Endothelial cell (in vitro differentiated cells): ENCODE measurements at regions not wholly inside any gene's neighbourhood (a gene's known extent, or its start where the extent isn't known, plus 50 kb on each side); places are given as distances from the start of the nearest gene placed in this dataset.

Experiments used
- DNase-seq: peaks from one replicate; pipeline ENCODE4 v3.0.0; 2021; ENCODE audit warnings: low spot score
- H3K27ac Mint-ChIP-seq: one replicate; pipeline ENCODE4 v1.8.0; 2021; ENCODE audit warnings: mixed read lengths, inconsistent platforms; ENCODE audit not compliant: unreplicated experiment
- H3K27me3 Mint-ChIP-seq: one replicate; pipeline ENCODE4 v1.8.0; 2021; ENCODE audit warnings: mild to moderate bottlenecking, moderate library complexity, mixed read lengths, inconsistent platforms; ENCODE audit not compliant: unreplicated experiment
- H3K36me3 Mint-ChIP-seq: one replicate; pipeline ENCODE4 v1.8.0; 2021; ENCODE audit warnings: mild to moderate bottlenecking, low read depth, mixed read lengths, inconsistent platforms; ENCODE audit not compliant: unreplicated experiment
- H3K4me1 Mint-ChIP-seq: one replicate; pipeline ENCODE4 v1.8.0; 2021; ENCODE audit warnings: mild to moderate bottlenecking, mixed read lengths, inconsistent platforms; ENCODE audit not compliant: unreplicated experiment
- H3K4me3 Mint-ChIP-seq: one replicate; pipeline ENCODE4 v1.8.0; 2021; ENCODE audit warnings: mild to moderate bottlenecking, mixed read lengths, inconsistent platforms; ENCODE audit not compliant: unreplicated experiment
- H3K9me3 Mint-ChIP-seq: one replicate; pipeline ENCODE4 v1.8.0; 2021; ENCODE audit warnings: mixed read lengths, inconsistent platforms; ENCODE audit not compliant: unreplicated experiment
- TF ChIP-seq, protein P1 (sequence below): fragments of 200-600 bp; sonication (generic); IDR thresholded peaks from one replicate; pipeline ENCODE4 v1.5.0; 2021; ENCODE audit warnings: antibody characterized with exemption; ENCODE audit not compliant: unreplicated experiment

DNA sequence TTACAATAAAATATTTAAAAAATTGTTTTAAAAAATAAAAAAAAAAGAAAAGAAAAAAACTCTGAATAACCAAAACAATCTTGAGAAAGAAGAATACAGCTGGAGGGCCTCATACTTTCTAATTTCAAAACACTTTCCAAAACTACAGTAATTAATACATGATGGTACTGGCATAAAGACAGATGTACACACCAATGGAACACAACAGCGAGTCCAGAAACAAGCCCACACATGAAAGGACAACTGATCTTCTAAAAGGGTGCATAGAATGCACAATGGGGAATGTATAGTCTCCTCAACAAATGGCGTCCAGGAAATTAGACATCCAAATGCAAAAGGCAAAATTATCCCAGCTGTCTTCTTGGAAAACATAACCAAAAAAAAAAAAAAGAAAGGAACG is 99.6 kb downstream of the LURAP1L start:
- Mint-ChIP-seq H3K9me3 (no peaks in the 10 kb centered on the region), H3K4me1 (peaks cover 10% of the 10 kb centered on the region), H3K27me3 (no peaks in the 10 kb centered on the region), H3K36me3 (no peaks in the 10 kb centered on the region), H3K4me3 (no peak overlapping the region), H3K27ac (no peak overlapping the region)
- TF ChIP-seq, protein P1, sequence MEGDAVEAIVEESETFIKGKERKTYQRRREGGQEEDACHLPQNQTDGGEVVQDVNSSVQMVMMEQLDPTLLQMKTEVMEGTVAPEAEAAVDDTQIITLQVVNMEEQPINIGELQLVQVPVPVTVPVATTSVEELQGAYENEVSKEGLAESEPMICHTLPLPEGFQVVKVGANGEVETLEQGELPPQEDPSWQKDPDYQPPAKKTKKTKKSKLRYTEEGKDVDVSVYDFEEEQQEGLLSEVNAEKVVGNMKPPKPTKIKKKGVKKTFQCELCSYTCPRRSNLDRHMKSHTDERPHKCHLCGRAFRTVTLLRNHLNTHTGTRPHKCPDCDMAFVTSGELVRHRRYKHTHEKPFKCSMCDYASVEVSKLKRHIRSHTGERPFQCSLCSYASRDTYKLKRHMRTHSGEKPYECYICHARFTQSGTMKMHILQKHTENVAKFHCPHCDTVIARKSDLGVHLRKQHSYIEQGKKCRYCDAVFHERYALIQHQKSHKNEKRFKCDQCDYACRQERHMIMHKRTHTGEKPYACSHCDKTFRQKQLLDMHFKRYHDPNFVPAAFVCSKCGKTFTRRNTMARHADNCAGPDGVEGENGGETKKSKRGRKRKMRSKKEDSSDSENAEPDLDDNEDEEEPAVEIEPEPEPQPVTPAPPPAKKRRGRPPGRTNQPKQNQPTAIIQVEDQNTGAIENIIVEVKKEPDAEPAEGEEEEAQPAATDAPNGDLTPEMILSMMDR, result no peak
- no peak for DNase-seq

- H3K4me3 Mint-ChIP-seq, result no peak overlapping the region
- peaks cover 10% of the 10 kb centered on the region for H3K4me1 Mint-ChIP-seq
- no peaks in the 10 kb centered on the region for H3K36me3 Mint-ChIP-seq
- H3K27me3 Mint-ChIP-seq, result no peaks in the 10 kb centered on the region
- no peak for DNase-seq
- H3K9me3 Mint-ChIP-seq, result no peaks in the 10 kb centered on the region
- no peak overlapping the region for H3K27ac Mint-ChIP-seq
- TF ChIP-seq, protein P1, result no peak
Measured at GRCh38 chr9:12875191-12875590, 100.4 kb downstream of the LURAP1L start.

- Mint-ChIP-seq H3K4me1 (peaks cover 13% of the 10 kb centered on the region), H3K36me3 (no peaks in the 10 kb centered on the region), H3K27ac (no peak overlapping the region), H3K9me3 (no peaks in the 10 kb centered on the region), H3K4me3 (no peak overlapping the region), H3K27me3 (no peaks in the 10 kb centered on the region)
- DNase-seq, result no peak
- TF ChIP-seq, protein P1, result no peak
Measured at GRCh38 chr9:12876872-12877271, 102.1 kb downstream of the LURAP1L start.

DNA sequence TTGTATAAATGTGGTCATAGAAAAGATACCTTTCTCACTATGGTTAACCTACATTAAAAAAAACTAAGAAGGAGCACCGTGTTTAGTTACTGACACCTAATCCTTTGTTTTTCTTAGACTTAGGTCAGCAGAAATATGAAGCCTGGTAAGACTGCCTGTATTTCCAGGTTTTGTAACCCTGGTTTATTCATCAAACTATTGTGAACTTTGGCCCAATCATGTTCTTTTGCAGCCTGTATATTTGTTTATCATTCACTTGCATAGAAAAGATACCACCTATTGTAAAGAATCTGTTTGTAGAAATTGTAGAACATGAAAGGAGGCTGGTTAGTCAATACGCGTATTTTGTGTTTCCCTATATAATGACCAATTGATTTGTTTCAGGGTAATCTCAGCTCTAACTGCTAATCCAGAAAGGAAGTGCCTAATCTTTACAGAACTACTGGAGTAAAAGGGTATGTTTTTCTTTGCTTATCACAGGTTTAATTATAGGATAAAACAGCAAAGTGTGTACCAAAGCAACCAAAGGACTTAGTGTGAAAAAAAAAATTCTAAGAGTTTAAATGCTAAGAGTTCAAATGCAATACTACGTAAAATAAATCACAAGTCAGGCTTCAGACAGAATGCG is 103.6 kb downstream of the LURAP1L start:
- no peaks in the 10 kb centered on the region for H3K9me3 Mint-ChIP-seq
- H3K27ac Mint-ChIP-seq, result no peak overlapping the region
- no peaks in the 10 kb centered on the region for H3K36me3 Mint-ChIP-seq
- H3K4me3 Mint-ChIP-seq, result no peak overlapping the region
- TF ChIP-seq, protein P1, result no peak
- peaks cover 13% of the 10 kb centered on the region for H3K4me1 Mint-ChIP-seq
- DNase-seq, result no peak
- no peaks in the 10 kb centered on the region for H3K27me3 Mint-ChIP-seq

DNA sequence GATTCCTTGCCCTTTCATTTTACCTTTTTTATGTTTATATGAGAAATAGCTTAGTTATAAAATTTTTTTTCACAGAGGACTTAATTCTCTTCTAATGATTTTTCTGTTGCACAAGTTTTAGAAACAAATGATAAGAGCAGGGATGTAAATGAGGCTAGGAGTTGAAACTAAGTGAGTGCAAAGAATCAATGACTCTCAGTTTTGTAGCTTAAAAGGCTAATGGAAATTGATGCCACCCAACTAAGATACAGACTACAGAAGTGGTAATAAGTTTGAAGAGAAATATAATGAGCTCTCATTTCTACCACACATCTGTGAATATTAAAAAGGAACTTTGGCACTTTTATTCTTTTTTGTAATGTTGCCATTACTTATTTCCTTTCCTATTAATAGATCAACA is 105.1 kb downstream of the LURAP1L start:
- no peak overlapping the region for H3K4me3 Mint-ChIP-seq
- no peak for DNase-seq
- H3K27me3 Mint-ChIP-seq, result no peaks in the 10 kb centered on the region
- H3K27ac Mint-ChIP-seq, result no peak overlapping the region
- H3K4me1 Mint-ChIP-seq, result peaks cover 13% of the 10 kb centered on the region
- no peaks in the 10 kb centered on the region for H3K9me3 Mint-ChIP-seq
- TF ChIP-seq, protein P1, result no peak
- H3K36me3 Mint-ChIP-seq, result no peaks in the 10 kb centered on the region
